GM12878 (cell line): ENCODE measurements at regions not wholly inside any gene's neighbourhood (a gene's known extent, or its start where the extent isn't known, plus 50 kb on each side); places are given as distances from the start of the nearest gene placed in this dataset.

Source experiments
- CBX3 ChIP-seq: fragments of 200-600 bp; sonication (generic); IDR thresholded peaks from 2 replicates; pipeline ENCODE4 v1.6.1; 2016; ENCODE audit warnings: low read depth, borderline replicate concordance
- EED ChIP-seq: sonication (generic); IDR thresholded peaks from 2 replicates; pipeline ENCODE4 v1.6.1; 2016; ENCODE audit warnings: antibody characterized with exemption, low read depth
- KLF5 ChIP-seq: fragments of 450-650 bp; IDR thresholded peaks from 2 replicates; pipeline ENCODE4 v1.6.1; 2014; ENCODE audit warnings: mild to moderate bottlenecking; ENCODE audit not compliant: partially characterized antibody
- LARP7 ChIP-seq: fragments of 450-650 bp; IDR thresholded peaks from 2 replicates; pipeline ENCODE4 v1.6.1; 2017; ENCODE audit warnings: mild to moderate bottlenecking
- MTA3 ChIP-seq: IDR thresholded peaks from 2 replicates; pipeline ENCODE4 v1.6.1; 2012; ENCODE audit warnings: low read length, inconsistent platforms, borderline replicate concordance
- MYB ChIP-seq: fragments of 150-350 bp; IDR thresholded peaks from 2 replicates; pipeline ENCODE4 v1.6.1; 2014; ENCODE audit warnings: mild to moderate bottlenecking, low read depth, low read length, borderline replicate concordance
- NFYB ChIP-seq: IDR thresholded peaks from 2 replicates; pipeline ENCODE4 v1.6.1; 2011; ENCODE audit warnings: low read depth, mild to moderate bottlenecking, low read length, improper control_type of control experiment, moderate library complexity; ENCODE audit not compliant: insufficient read depth
- NKRF ChIP-seq: fragments of 450-650 bp; conservative IDR thresholded peaks from 2 replicates; pipeline ENCODE4 v1.6.1; 2017; ENCODE audit warnings: mild to moderate bottlenecking, moderate library complexity
- NR2C1 ChIP-seq: fragments of 450-650 bp; IDR thresholded peaks from 2 replicates; pipeline ENCODE4 v1.6.1; 2017; ENCODE audit warnings: antibody characterized with exemption, mild to moderate bottlenecking, moderate library complexity
- POLR2AphosphoS2 ChIP-seq: IDR thresholded peaks from 2 replicates; pipeline ENCODE4 v1.6.1; 2011; ENCODE audit warnings: low read depth, mild to moderate bottlenecking, low read length, improper control_type of control experiment, moderate library complexity
- POLR2AphosphoS5 ChIP-seq: IDR thresholded peaks from 2 replicates; pipeline ENCODE4 v1.6.1; 2011; ENCODE audit warnings: mild to moderate bottlenecking, low read length, inconsistent platforms
- SIX5 ChIP-seq: IDR thresholded peaks from 2 replicates; pipeline ENCODE4 v1.6.1; 2011; ENCODE audit warnings: mild to moderate bottlenecking, low read depth, low read length, moderate library complexity; ENCODE audit not compliant: severe bottlenecking
- SMAD1 ChIP-seq: fragments of 450-650 bp; IDR thresholded peaks from 2 replicates; pipeline ENCODE4 v1.6.1; 2018; ENCODE audit warnings: mild to moderate bottlenecking, low read depth; ENCODE audit not compliant: partially characterized antibody
- SMAD5 ChIP-seq: IDR thresholded peaks from 2 replicates; pipeline ENCODE4 v1.6.1; 2016; ENCODE audit warnings: antibody characterized with exemption, low read depth
- SMARCA5 ChIP-seq: fragments of 450-650 bp; IDR thresholded peaks from 2 replicates; pipeline ENCODE4 v1.6.1; 2017; ENCODE audit warnings: mild to moderate bottlenecking
- TAF1 ChIP-seq: IDR thresholded peaks from 2 replicates; pipeline ENCODE4 v1.6.1; 2011; ENCODE audit warnings: mild to moderate bottlenecking, low read depth, low read length, borderline replicate concordance
- TCF12 ChIP-seq: IDR thresholded peaks from 2 replicates; pipeline ENCODE4 v1.6.1; 2011; ENCODE audit warnings: low read depth, mild to moderate bottlenecking, low read length
- YY1 ChIP-seq: IDR thresholded peaks from 2 replicates; pipeline ENCODE4 v1.6.1; 2011; ENCODE audit warnings: low read depth, mild to moderate bottlenecking, low read length
- ZNF217 ChIP-seq: fragments of 450-650 bp; IDR thresholded peaks from 2 replicates; pipeline ENCODE4 v1.6.1; 2017; ENCODE audit warnings: antibody characterized with exemption, mild to moderate bottlenecking
- ZNF24 ChIP-seq: fragments of 450-650 bp; IDR thresholded peaks from 2 replicates; pipeline ENCODE4 v1.6.1; 2017; ENCODE audit warnings: antibody characterized with exemption, mild to moderate bottlenecking
- TF ChIP-seq, protein P1 (sequence below): fragments of 450-650 bp; IDR thresholded peaks from 2 replicates; pipeline ENCODE4 v1.6.1; 2017; ENCODE audit warnings: low read depth, mild to moderate bottlenecking, moderate library complexity
- TF ChIP-seq, protein P2 (sequence below): fragments of 450-650 bp; IDR thresholded peaks from 2 replicates; pipeline ENCODE4 v1.6.1; 2017; ENCODE audit warnings: mild to moderate bottlenecking, moderate library complexity
- TF ChIP-seq, protein P3 (sequence below): fragments of 450-650 bp; IDR thresholded peaks from 2 replicates; pipeline ENCODE4 v1.6.1; 2016; ENCODE audit warnings: mild to moderate bottlenecking

GRCh38 chr9:7976167-7976755, 176.7 kb upstream of the DMAC1 start (continued):
- no peak for TF ChIP-seq SMAD5
- TF ChIP-seq, protein P1, sequence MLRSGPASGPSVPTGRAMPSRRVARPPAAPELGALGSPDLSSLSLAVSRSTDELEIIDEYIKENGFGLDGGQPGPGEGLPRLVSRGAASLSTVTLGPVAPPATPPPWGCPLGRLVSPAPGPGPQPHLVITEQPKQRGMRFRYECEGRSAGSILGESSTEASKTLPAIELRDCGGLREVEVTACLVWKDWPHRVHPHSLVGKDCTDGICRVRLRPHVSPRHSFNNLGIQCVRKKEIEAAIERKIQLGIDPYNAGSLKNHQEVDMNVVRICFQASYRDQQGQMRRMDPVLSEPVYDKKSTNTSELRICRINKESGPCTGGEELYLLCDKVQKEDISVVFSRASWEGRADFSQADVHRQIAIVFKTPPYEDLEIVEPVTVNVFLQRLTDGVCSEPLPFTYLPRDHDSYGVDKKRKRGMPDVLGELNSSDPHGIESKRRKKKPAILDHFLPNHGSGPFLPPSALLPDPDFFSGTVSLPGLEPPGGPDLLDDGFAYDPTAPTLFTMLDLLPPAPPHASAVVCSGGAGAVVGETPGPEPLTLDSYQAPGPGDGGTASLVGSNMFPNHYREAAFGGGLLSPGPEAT, result peak; percentile 78
- 0 out of 2 replicates have a peak, but pooled peaks have one; percentile 23 for TF ChIP-seq NR2C1
- TF ChIP-seq TAF1, result no peak
- TF ChIP-seq KLF5, result no peak
- TF ChIP-seq TCF12, result peak; percentile 80
- TF ChIP-seq YY1, result no peak
- TF ChIP-seq MTA3, result peak; percentile 81; the same call in 1 of the 2 replicates
- TF ChIP-seq NKRF, result no peak
- TF ChIP-seq, protein P2, sequence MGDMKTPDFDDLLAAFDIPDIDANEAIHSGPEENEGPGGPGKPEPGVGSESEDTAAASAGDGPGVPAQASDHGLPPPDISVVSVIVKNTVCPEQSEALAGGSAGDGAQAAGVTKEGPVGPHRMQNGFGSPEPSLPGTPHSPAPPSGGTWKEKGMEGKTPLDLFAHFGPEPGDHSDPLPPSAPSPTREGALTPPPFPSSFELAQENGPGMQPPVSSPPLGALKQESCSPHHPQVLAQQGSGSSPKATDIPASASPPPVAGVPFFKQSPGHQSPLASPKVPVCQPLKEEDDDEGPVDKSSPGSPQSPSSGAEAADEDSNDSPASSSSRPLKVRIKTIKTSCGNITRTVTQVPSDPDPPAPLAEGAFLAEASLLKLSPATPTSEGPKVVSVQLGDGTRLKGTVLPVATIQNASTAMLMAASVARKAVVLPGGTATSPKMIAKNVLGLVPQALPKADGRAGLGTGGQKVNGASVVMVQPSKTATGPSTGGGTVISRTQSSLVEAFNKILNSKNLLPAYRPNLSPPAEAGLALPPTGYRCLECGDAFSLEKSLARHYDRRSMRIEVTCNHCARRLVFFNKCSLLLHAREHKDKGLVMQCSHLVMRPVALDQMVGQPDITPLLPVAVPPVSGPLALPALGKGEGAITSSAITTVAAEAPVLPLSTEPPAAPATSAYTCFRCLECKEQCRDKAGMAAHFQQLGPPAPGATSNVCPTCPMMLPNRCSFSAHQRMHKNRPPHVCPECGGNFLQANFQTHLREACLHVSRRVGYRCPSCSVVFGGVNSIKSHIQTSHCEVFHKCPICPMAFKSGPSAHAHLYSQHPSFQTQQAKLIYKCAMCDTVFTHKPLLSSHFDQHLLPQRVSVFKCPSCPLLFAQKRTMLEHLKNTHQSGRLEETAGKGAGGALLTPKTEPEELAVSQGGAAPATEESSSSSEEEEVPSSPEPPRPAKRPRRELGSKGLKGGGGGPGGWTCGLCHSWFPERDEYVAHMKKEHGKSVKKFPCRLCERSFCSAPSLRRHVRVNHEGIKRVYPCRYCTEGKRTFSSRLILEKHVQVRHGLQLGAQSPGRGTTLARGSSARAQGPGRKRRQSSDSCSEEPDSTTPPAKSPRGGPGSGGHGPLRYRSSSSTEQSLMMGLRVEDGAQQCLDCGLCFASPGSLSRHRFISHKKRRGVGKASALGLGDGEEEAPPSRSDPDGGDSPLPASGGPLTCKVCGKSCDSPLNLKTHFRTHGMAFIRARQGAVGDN, result no peak
- no peak for TF ChIP-seq MYB
- TF ChIP-seq SMAD1, result no peak
- TF ChIP-seq EED, result peak; percentile 73
- no peak for TF ChIP-seq ZNF24
- TF ChIP-seq ZNF217, result 0 out of 2 replicates have a peak, but pooled peaks have one; percentile 67
- TF ChIP-seq LARP7, result no peak
- TF ChIP-seq, protein P3, sequence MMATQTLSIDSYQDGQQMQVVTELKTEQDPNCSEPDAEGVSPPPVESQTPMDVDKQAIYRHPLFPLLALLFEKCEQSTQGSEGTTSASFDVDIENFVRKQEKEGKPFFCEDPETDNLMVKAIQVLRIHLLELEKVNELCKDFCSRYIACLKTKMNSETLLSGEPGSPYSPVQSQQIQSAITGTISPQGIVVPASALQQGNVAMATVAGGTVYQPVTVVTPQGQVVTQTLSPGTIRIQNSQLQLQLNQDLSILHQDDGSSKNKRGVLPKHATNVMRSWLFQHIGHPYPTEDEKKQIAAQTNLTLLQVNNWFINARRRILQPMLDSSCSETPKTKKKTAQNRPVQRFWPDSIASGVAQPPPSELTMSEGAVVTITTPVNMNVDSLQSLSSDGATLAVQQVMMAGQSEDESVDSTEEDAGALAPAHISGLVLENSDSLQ, result peak; percentile 94
- no peak for TF ChIP-seq POLR2AphosphoS2
- TF ChIP-seq SIX5, result no peak
- no peak for TF ChIP-seq CBX3
- no peak for TF ChIP-seq POLR2AphosphoS5
- peak; percentile 93 for TF ChIP-seq SMARCA5
- no peak for TF ChIP-seq NFYB
